GM21576 (cell line): ENCODE measurements at regions not wholly inside any gene's neighbourhood (a gene's known extent, or its start where the extent isn't known, plus 50 kb on each side); places are given as distances from the start of the nearest gene placed in this dataset.

Source experiments
- ATAC-seq: cut with Tn5 transposase; IDR thresholded peaks from one replicate; pipeline ENCODE4 v1.9.1; 2021; ENCODE audit warnings: mild to moderate bottlenecking, moderate library complexity; ENCODE audit not compliant: unreplicated experiment

- ATAC-seq = no peak
Observed at GRCh38 chr20:57840504-57841296, 130.9 kb upstream of the PMEPA1 start.

- ATAC-seq = no peak
Observed at GRCh38 chr20:57840066-57840465, 130.3 kb upstream of the PMEPA1 start.

GRCh38 chr20:57838670-57839151 is 128.9 kb upstream of the PMEPA1 start:
- ATAC-seq = no peak

GRCh38 chr20:57837208-57838035 is 127.6 kb upstream of the PMEPA1 start:
- no peak for ATAC-seq

- no peak for ATAC-seq
Observed at GRCh38 chr20:57835588-57836455, 126.0 kb upstream of the PMEPA1 start.

GRCh38 chr20:57835074-57835452 is 125.2 kb upstream of the PMEPA1 start:
- no peak for ATAC-seq

- ATAC-seq = no peak
Observed at GRCh38 chr20:57834306-57835073, 124.7 kb upstream of the PMEPA1 start.

- ATAC-seq = no peak
Observed at GRCh38 chr20:57831993-57832585, 122.3 kb upstream of the PMEPA1 start.

- ATAC-seq = no peak
Observed at GRCh38 chr20:57831326-57831992, 121.6 kb upstream of the PMEPA1 start.

GRCh38 chr20:57830515-57830895 is 120.7 kb upstream of the PMEPA1 start:
- ATAC-seq = no peak

- ATAC-seq = no peak
Observed at GRCh38 chr20:57829805-57830514, 120.1 kb upstream of the PMEPA1 start.

- no peak for ATAC-seq
Observed at GRCh38 chr20:57829336-57829735, 119.5 kb upstream of the PMEPA1 start.

- no peak for ATAC-seq
Observed at GRCh38 chr20:57828696-57829095, 118.9 kb upstream of the PMEPA1 start.

GRCh38 chr20:57826666-57827287 is 117.0 kb upstream of the PMEPA1 start:
- no peak for ATAC-seq

- no peak for ATAC-seq
Observed at GRCh38 chr20:57824909-57825308, 115.1 kb upstream of the PMEPA1 start.

GRCh38 chr20:57821935-57822334 is 112.1 kb upstream of the PMEPA1 start:
- no peak for ATAC-seq

GRCh38 chr20:57819691-57820380 is 110.0 kb upstream of the PMEPA1 start:
- ATAC-seq = no peak

- no peak for ATAC-seq
Observed at GRCh38 chr20:57819291-57819690, 109.5 kb upstream of the PMEPA1 start.
